HCT116 (cell line): ENCODE measurements at regions not wholly inside any gene's neighbourhood (a gene's known extent, or its start where the extent isn't known, plus 50 kb on each side); places are given as distances from the start of the nearest gene placed in this dataset.

ENCODE experiments used
- CEBPB ChIP-seq: IDR thresholded peaks from 2 replicates; pipeline ENCODE4 v1.6.1; 2012; ENCODE audit warnings: low read depth
- EGR1 ChIP-seq: IDR thresholded peaks from 2 replicates; pipeline ENCODE4 v1.6.1; 2012; ENCODE audit warnings: low read depth
- EZH2 ChIP-seq: fragments of 200-600 bp; sonication (generic); IDR thresholded peaks from 2 replicates; pipeline ENCODE4 v1.6.1; 2017; ENCODE audit warnings: antibody characterized with exemption, mixed run types
- POLR2AphosphoS5 ChIP-seq: IDR thresholded peaks from 2 replicates; pipeline ENCODE4 v1.6.1; 2011; ENCODE audit warnings: mild to moderate bottlenecking, low read depth, low read length, moderate library complexity
- SP1 ChIP-seq: IDR thresholded peaks from 2 replicates; pipeline ENCODE4 v1.6.1; 2012; ENCODE audit warnings: low read depth
- TF ChIP-seq, protein P1 (sequence below), 3 experiments: fragments of 200-600 bp in 1 of 3; sonication (generic) in 1 of 3; IDR thresholded peaks in 2 of 3; conservative IDR thresholded peaks in 1 of 3; 2 replicates each; pipeline ENCODE4 v1.5.1; 2012 to 2017; ENCODE audit warnings: low read depth in 2 of 3, low read length in 2 of 3, antibody characterized with exemption in 1 of 3, borderline replicate concordance in 1 of 3, control low read depth in 1 of 3, mild to moderate bottlenecking in 1 of 3, mixed read lengths in 1 of 3, mixed run types in 1 of 3, moderate library complexity in 1 of 3; ENCODE audit not compliant: insufficient read depth in 1 of 3
- TF ChIP-seq, protein P2 (sequence below): IDR thresholded peaks from 2 replicates; pipeline ENCODE4 v1.6.1; 2012; ENCODE audit warnings: low read depth

DNA sequence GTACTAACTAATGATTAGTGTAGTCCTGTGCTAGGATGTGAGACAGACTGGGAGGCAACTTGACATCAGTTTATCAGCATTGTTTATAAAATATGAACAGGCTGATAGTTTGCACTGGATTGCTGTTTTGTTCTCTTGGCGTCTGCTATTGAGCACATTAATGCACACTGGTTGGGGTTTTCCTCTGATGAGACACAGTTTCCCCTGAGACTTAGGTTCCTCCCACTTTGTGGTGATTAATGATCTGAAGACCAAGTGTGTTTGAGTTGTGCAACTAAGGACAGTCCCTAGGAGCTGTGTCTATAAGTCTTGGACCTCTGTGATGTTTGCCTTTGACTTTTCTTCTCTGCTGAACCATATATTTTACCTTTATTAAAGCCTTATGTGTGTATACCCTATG lies 1015.4 kb downstream of the AMY1C start:
- no peak for TF ChIP-seq EZH2
- TF ChIP-seq, protein P1, sequence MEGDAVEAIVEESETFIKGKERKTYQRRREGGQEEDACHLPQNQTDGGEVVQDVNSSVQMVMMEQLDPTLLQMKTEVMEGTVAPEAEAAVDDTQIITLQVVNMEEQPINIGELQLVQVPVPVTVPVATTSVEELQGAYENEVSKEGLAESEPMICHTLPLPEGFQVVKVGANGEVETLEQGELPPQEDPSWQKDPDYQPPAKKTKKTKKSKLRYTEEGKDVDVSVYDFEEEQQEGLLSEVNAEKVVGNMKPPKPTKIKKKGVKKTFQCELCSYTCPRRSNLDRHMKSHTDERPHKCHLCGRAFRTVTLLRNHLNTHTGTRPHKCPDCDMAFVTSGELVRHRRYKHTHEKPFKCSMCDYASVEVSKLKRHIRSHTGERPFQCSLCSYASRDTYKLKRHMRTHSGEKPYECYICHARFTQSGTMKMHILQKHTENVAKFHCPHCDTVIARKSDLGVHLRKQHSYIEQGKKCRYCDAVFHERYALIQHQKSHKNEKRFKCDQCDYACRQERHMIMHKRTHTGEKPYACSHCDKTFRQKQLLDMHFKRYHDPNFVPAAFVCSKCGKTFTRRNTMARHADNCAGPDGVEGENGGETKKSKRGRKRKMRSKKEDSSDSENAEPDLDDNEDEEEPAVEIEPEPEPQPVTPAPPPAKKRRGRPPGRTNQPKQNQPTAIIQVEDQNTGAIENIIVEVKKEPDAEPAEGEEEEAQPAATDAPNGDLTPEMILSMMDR (IDR thresholded peaks at IDR 0.05 in 2 of 3, conservative IDR thresholded peaks at IDR 0.05 in 1 of 3; ENCODE audit: borderline replicate concordance in 1 of 3, insufficient read depth in 1 of 3, low read depth in 2 of 3, low read length in 2 of 3): no peak
- TF ChIP-seq EGR1: no peak
- TF ChIP-seq POLR2AphosphoS5: no peak
- no peak for TF ChIP-seq SP1
- no peak for TF ChIP-seq CEBPB
- TF ChIP-seq, protein P2, sequence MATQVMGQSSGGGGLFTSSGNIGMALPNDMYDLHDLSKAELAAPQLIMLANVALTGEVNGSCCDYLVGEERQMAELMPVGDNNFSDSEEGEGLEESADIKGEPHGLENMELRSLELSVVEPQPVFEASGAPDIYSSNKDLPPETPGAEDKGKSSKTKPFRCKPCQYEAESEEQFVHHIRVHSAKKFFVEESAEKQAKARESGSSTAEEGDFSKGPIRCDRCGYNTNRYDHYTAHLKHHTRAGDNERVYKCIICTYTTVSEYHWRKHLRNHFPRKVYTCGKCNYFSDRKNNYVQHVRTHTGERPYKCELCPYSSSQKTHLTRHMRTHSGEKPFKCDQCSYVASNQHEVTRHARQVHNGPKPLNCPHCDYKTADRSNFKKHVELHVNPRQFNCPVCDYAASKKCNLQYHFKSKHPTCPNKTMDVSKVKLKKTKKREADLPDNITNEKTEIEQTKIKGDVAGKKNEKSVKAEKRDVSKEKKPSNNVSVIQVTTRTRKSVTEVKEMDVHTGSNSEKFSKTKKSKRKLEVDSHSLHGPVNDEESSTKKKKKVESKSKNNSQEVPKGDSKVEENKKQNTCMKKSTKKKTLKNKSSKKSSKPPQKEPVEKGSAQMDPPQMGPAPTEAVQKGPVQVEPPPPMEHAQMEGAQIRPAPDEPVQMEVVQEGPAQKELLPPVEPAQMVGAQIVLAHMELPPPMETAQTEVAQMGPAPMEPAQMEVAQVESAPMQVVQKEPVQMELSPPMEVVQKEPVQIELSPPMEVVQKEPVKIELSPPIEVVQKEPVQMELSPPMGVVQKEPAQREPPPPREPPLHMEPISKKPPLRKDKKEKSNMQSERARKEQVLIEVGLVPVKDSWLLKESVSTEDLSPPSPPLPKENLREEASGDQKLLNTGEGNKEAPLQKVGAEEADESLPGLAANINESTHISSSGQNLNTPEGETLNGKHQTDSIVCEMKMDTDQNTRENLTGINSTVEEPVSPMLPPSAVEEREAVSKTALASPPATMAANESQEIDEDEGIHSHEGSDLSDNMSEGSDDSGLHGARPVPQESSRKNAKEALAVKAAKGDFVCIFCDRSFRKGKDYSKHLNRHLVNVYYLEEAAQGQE: no peak
